Endodermal cell (in vitro differentiated cells): ENCODE measurements at regions not wholly inside any gene's neighbourhood (a gene's known extent, or its start where the extent isn't known, plus 50 kb on each side); places are given as distances from the start of the nearest gene placed in this dataset.

Experiments used
- DNase-seq: peaks from one replicate; pipeline ENCODE4 v3.0.0-alpha.2; 2017
- H3K27ac ChIP-seq: 2 replicates; pipeline ENCODE4 v1.5.1; 2013; ENCODE audit warnings: mild to moderate bottlenecking, low read depth, low read length, moderate library complexity
- H3K27me3 ChIP-seq: 2 replicates; pipeline ENCODE4 v1.6.1; 2013; ENCODE audit warnings: mild to moderate bottlenecking, low read length, moderate library complexity; ENCODE audit not compliant: insufficient read depth, control insufficient read depth, poor library complexity, severe bottlenecking
- H3K36me3 ChIP-seq: 2 replicates; pipeline ENCODE4 v1.7.0; 2013; ENCODE audit warnings: mild to moderate bottlenecking, low read length, moderate library complexity; ENCODE audit not compliant: control insufficient read depth, insufficient read depth
- H3K4me1 ChIP-seq: one replicate; pipeline ENCODE4 v1.7.0; 2013; ENCODE audit warnings: low read length; ENCODE audit not compliant: control insufficient read depth, insufficient read depth
- H3K4me3 ChIP-seq: 2 replicates; pipeline ENCODE4 v1.5.1; 2013; ENCODE audit warnings: mild to moderate bottlenecking, low read length, moderate library complexity
- H3K9ac ChIP-seq: 2 replicates; pipeline ENCODE4 v1.6.1; 2013; ENCODE audit warnings: mild to moderate bottlenecking, low read length, moderate library complexity; ENCODE audit not compliant: poor library complexity, severe bottlenecking; ENCODE audit errors: extremely low read depth
- H3K9me3 ChIP-seq: 2 replicates; pipeline ENCODE4 v1.6.1; 2013; ENCODE audit warnings: mild to moderate bottlenecking, low read length, moderate library complexity; ENCODE audit not compliant: control insufficient read depth
- H3K27ac Mint-ChIP-seq: 2 replicates; pipeline ENCODE4 v1.8.0; 2020; ENCODE audit warnings: mixed read lengths
- H3K27me3 Mint-ChIP-seq: 2 replicates; pipeline ENCODE4 v1.8.0; 2021; ENCODE audit warnings: mild to moderate bottlenecking, mixed read lengths; ENCODE audit not compliant: insufficient read depth
- H3K36me3 Mint-ChIP-seq: 2 replicates; pipeline ENCODE4 v1.8.0; 2020; ENCODE audit warnings: low read depth, mixed read lengths
- H3K4me1 Mint-ChIP-seq: 2 replicates; pipeline ENCODE4 v1.8.0; 2020; ENCODE audit warnings: mixed read lengths
- H3K4me3 Mint-ChIP-seq: 2 replicates; pipeline ENCODE4 v1.8.0; 2020; ENCODE audit warnings: mild to moderate bottlenecking, moderate library complexity, mixed read lengths
- H3K9me3 Mint-ChIP-seq: 2 replicates; pipeline ENCODE4 v1.8.0; 2020; ENCODE audit warnings: mild to moderate bottlenecking, mixed read lengths
- WGBS, 2 experiments: methylation state at CpG; one replicate each; pipeline versions ENCODE4 v1.1.5 to v1.1.7; 2013; ENCODE audit warnings: missing lambda C conversion rate in 2 of 2, mixed read lengths in 1 of 2; ENCODE audit not compliant: insufficient coverage in 1 of 2, insufficient read length in 1 of 2; 5-methylcytosine and 5-hydroxymethylcytosine counted together
- TF ChIP-seq, protein P1 (sequence below): fragments of 200-600 bp; sonication (generic); conservative IDR thresholded peaks from 2 replicates; pipeline ENCODE4 v1.5.0; 2021; ENCODE audit warnings: antibody characterized with exemption, mild to moderate bottlenecking

DNA sequence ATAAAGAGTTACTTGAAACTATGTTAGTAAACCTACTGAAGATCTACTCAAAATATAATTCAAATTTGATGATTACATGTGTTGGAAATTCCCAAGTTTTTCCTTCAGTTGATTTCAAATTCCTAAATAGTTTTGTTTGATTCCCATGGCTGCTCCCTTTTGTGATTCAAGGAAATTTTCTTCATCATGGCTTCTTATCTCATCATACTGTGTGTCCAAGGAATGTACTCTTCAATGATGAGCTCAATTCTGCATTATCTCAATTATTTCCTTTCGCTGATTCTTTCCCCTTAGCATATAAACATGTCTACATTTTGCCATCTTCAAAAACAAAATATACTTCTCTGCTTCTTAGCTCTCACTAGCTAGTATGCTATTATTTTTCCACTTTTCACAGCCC lies 460.4 kb upstream of the NAALADL2 start:
- Mint-ChIP-seq H3K27ac (no peak overlapping the region), H3K4me3 (no peak overlapping the region), H3K27me3 (no peaks in the 10 kb centered on the region), H3K36me3 (no peaks in the 10 kb centered on the region), H3K4me1 (no peaks in the 10 kb centered on the region), H3K9me3 (no peaks in the 10 kb centered on the region)
- TF ChIP-seq, protein P1, sequence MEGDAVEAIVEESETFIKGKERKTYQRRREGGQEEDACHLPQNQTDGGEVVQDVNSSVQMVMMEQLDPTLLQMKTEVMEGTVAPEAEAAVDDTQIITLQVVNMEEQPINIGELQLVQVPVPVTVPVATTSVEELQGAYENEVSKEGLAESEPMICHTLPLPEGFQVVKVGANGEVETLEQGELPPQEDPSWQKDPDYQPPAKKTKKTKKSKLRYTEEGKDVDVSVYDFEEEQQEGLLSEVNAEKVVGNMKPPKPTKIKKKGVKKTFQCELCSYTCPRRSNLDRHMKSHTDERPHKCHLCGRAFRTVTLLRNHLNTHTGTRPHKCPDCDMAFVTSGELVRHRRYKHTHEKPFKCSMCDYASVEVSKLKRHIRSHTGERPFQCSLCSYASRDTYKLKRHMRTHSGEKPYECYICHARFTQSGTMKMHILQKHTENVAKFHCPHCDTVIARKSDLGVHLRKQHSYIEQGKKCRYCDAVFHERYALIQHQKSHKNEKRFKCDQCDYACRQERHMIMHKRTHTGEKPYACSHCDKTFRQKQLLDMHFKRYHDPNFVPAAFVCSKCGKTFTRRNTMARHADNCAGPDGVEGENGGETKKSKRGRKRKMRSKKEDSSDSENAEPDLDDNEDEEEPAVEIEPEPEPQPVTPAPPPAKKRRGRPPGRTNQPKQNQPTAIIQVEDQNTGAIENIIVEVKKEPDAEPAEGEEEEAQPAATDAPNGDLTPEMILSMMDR, result no peak
- no peak overlapping the region for H3K9ac ChIP-seq
- H3K27me3 ChIP-seq, result no peaks in the 10 kb centered on the region
- H3K4me3 ChIP-seq, result no peak overlapping the region
- DNase-seq, result no peak
- H3K36me3 ChIP-seq, result no peaks in the 10 kb centered on the region
- 67 to 95% methylated on average over 1 of the region's 1 CpG for WGBS, 2 experiments
- peaks cover 11% of the 10 kb centered on the region for H3K9me3 ChIP-seq
- no peaks in the 10 kb centered on the region for H3K4me1 ChIP-seq
- no peak overlapping the region for H3K27ac ChIP-seq

DNA sequence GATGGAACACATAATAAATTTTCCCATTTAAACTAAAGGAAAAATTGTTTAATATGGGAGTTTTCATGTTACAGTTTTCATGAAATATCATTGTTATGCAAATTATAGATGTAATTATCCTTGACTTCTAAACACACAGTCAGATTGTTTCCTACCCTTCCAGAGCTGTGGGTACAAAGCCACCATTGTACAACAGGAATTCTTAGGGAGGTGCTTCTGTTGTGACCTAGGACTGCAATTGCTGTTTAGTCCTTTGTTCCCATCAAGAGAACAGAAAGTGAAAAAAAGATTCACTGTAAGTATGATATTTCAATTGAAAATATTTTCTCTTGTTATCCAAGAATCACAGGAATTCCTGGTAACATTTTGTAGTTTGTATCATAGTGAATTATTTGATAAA lies 455.3 kb upstream of the NAALADL2 start:
- Mint-ChIP-seq H3K27ac (no peak overlapping the region), H3K4me1 (no peaks in the 10 kb centered on the region), H3K9me3 (no peaks in the 10 kb centered on the region), H3K4me3 (no peak overlapping the region), H3K27me3 (peaks cover 6% of the 10 kb centered on the region), H3K36me3 (no peaks in the 10 kb centered on the region)
- no peaks in the 10 kb centered on the region for H3K27me3 ChIP-seq
- TF ChIP-seq, protein P1, result no peak
- H3K4me1 ChIP-seq, result no peaks in the 10 kb centered on the region
- peaks cover 13% of the 10 kb centered on the region for H3K9me3 ChIP-seq
- no peaks in the 10 kb centered on the region for H3K36me3 ChIP-seq
- H3K27ac ChIP-seq, result no peak overlapping the region
- no peak for DNase-seq
- no peak overlapping the region for H3K9ac ChIP-seq
- no peak overlapping the region for H3K4me3 ChIP-seq

DNA sequence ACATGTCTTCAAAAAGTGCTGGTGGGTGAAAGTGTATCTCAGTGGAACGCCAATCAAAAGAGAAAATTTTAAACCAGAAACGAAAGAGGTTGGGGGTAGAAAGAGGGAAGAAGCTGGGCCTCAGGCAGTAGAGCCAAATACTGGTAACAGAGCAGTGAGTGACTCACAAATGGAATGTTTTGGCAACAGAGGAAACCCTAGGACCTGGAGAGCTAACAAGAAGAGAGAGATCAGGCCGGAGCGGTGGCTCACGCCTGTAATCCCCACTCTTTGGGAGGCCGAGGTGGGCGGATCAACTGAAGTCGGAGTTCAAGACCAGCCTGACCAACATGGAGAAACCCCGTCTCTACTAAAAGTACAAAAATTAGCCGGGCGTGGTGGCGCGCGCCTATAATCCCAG lies 450.8 kb upstream of the NAALADL2 start:
- H3K27ac Mint-ChIP-seq, result no peak overlapping the region
- peaks cover 26% of the 10 kb centered on the region for H3K27me3 Mint-ChIP-seq
- no peak overlapping the region for H3K4me3 Mint-ChIP-seq

More for the DNA sequence above, 450.8 kb upstream of the NAALADL2 start:
- TF ChIP-seq, protein P1, result no peak
- 72 to 86% methylated on average over 14 of the region's 14 CpGs for WGBS, 2 experiments
- Mint-ChIP-seq H3K4me1 (peaks cover 14% of the 10 kb centered on the region), H3K9me3 (no peaks in the 10 kb centered on the region), H3K36me3 (no peaks in the 10 kb centered on the region)
- DNase-seq, result no peak
- peaks cover 8% of the 10 kb centered on the region for H3K9me3 ChIP-seq
- H3K4me3 ChIP-seq, result no peak overlapping the region
- H3K27me3 ChIP-seq, result peaks cover 14% of the 10 kb centered on the region
- no peaks in the 10 kb centered on the region for H3K36me3 ChIP-seq
- no peak overlapping the region for H3K27ac ChIP-seq
- peaks cover under 1% of the 10 kb centered on the region for H3K4me1 ChIP-seq
- H3K9ac ChIP-seq, result no peak overlapping the region
